H1 (cell line): ENCODE measurements at regions not wholly inside any gene's neighbourhood (a gene's known extent, or its start where the extent isn't known, plus 50 kb on each side); places are given as distances from the start of the nearest gene placed in this dataset.

Experiments
- CTCF ChIA-PET: fragments of 300-600 bp; sonication (Branson Sonifier 250); formaldehyde crosslinking; loops from one replicate; lab custom pipeline; 2021; ENCODE audit not compliant: partially characterized antibody; lab: Charles Lee
- POLR2A ChIA-PET: fragments of 300-600 bp; sonication (Branson Sonifier 250); formaldehyde crosslinking; loops from one replicate; lab custom pipeline; 2021; ENCODE audit warnings: inconsistent platforms; ENCODE audit not compliant: partially characterized antibody; lab: Charles Lee
- DNase-seq, 2 experiments: peaks; one replicate each; pipeline versions ENCODE4 v3.0.0 to v3.0.0-alpha.2; 2010 to 2022; ENCODE audit warnings: low spot score in 2 of 2, low read depth in 1 of 2, mixed read lengths in 1 of 2
- FAIRE-seq: peaks from 2 replicates; lab custom pipeline; 2011; peaks lifted over from hg19 to GRCh38; lab: Jason Lieb, UNC
- H2AFZ ChIP-seq: 2 replicates; pipeline ENCODE4 v1.8.1; 2012; ENCODE audit warnings: low read length, inconsistent platforms
- H2AK5ac ChIP-seq: 2 replicates; pipeline ENCODE4 v1.6.1; 2013; ENCODE audit warnings: low read depth, low read length
- H2BK120ac ChIP-seq: replicated peaks from 2 replicates; pipeline ENCODE3; 2013; ENCODE audit warnings: low read depth, low read length, inconsistent platforms
- H2BK12ac ChIP-seq: 2 replicates; pipeline ENCODE4 v1.6.1; 2013; ENCODE audit warnings: low read depth, low read length
- H2BK15ac ChIP-seq: 2 replicates; pipeline ENCODE4 v1.6.1; 2013; ENCODE audit warnings: low read length
- H2BK20ac ChIP-seq: 2 replicates; pipeline ENCODE4 v1.6.1; 2013; ENCODE audit warnings: low read length
- H2BK5ac ChIP-seq: 2 replicates; pipeline ENCODE4 v1.6.1; 2013; ENCODE audit warnings: low read depth, low read length
- H3K14ac ChIP-seq: 2 replicates; pipeline ENCODE4 v1.6.1; 2013; ENCODE audit warnings: inconsistent platforms; ENCODE audit not compliant: insufficient read length
- H3K18ac ChIP-seq: 2 replicates; pipeline ENCODE4 v1.6.1; 2013; ENCODE audit warnings: low read length; ENCODE audit errors: extremely low read depth
- H3K23ac ChIP-seq: 2 replicates; pipeline ENCODE4 v1.6.1; 2013; ENCODE audit warnings: inconsistent platforms; ENCODE audit not compliant: insufficient read length
- H3K23me2 ChIP-seq: 2 replicates; pipeline ENCODE4 v1.6.1; 2013; ENCODE audit warnings: low read depth, low read length
- H3K27ac ChIP-seq: 2 replicates; pipeline ENCODE4 v1.6.1; 2011; ENCODE audit warnings: low read depth, low read length, inconsistent platforms
- H3K27me3 ChIP-seq, 4 experiments: replicated peaks in 1 of 4; 1 replicate in 1 of 4; 2 replicates in 3 of 4; pipeline versions ENCODE4 v1.6.1 to v1.8.1; 2011 to 2013; ENCODE audit warnings: low read length in 3 of 4, mild to moderate bottlenecking in 3 of 4, inconsistent platforms in 2 of 4, mixed read lengths in 2 of 4, moderate library complexity in 1 of 4; ENCODE audit not compliant: control insufficient read depth in 3 of 4, insufficient read depth in 3 of 4; ENCODE audit errors: extremely low read depth in 1 of 4
- H3K36me3 ChIP-seq, 4 experiments: 2 replicates each; pipeline versions ENCODE4 v1.6.1 to v1.8.1; 2011 to 2013; ENCODE audit warnings: mild to moderate bottlenecking in 4 of 4, low read length in 3 of 4, moderate library complexity in 2 of 4, control low read depth in 1 of 4, inconsistent platforms in 1 of 4; ENCODE audit not compliant: insufficient read depth in 4 of 4, control insufficient read depth in 2 of 4
- H3K4ac ChIP-seq: replicated peaks from 2 replicates; pipeline ENCODE3; 2013; ENCODE audit warnings: low read length, low read depth, mixed read lengths, inconsistent platforms; ENCODE audit not compliant: insufficient read length
- H3K4me1 ChIP-seq, 4 experiments: replicated peaks in 1 of 4; 1 replicate in 1 of 4; 2 replicates in 3 of 4; pipeline versions ENCODE4 v1.6.1 to v1.8.1; 2011 to 2013; ENCODE audit warnings: low read length in 3 of 4, inconsistent platforms in 2 of 4, mixed read lengths in 1 of 4; ENCODE audit not compliant: insufficient read depth in 4 of 4, control insufficient read depth in 3 of 4
- H3K4me2 ChIP-seq, 2 experiments: 2 replicates each; pipeline versions ENCODE4 v1.6.1 to v1.8.1; 2011 to 2013; ENCODE audit warnings: low read depth in 2 of 2, low read length in 2 of 2, control low read depth in 1 of 2, inconsistent platforms in 1 of 2, mild to moderate bottlenecking in 1 of 2; ENCODE audit not compliant: insufficient read depth in 1 of 2
- H3K4me3 ChIP-seq, 4 experiments: fragments of 200-600, 300-600 bp in 1 of 4; sonication (generic), shearing (Covaris generic), sonication (Bioruptor Twin) in 1 of 4; 2 replicates each; pipeline versions ENCODE4 v1.5.1 to v1.8.1; 2011 to 2016; ENCODE audit warnings: low read length in 4 of 4, low read depth in 3 of 4, control low read depth in 2 of 4, inconsistent platforms in 2 of 4, mild to moderate bottlenecking in 2 of 4, mixed read lengths in 1 of 4, moderate library complexity in 1 of 4; ENCODE audit not compliant: insufficient read depth in 2 of 4; ENCODE audit errors: extremely low read depth in 1 of 4
- H3K56ac ChIP-seq: replicated peaks from 2 replicates; pipeline ENCODE3; 2013; ENCODE audit warnings: low read depth, mild to moderate bottlenecking, mixed read lengths, low read length, inconsistent platforms; ENCODE audit not compliant: insufficient read length
- H3K79me1 ChIP-seq: 2 replicates; pipeline ENCODE4 v1.6.1; 2013; ENCODE audit warnings: low read depth, low read length, control low read depth
- H3K79me2 ChIP-seq, 2 experiments: 2 replicates each; pipeline versions ENCODE4 v1.6.1 to v1.8.1; 2012 to 2013; ENCODE audit warnings: low read length in 2 of 2, mild to moderate bottlenecking in 2 of 2, inconsistent platforms in 1 of 2; ENCODE audit not compliant: insufficient read depth in 2 of 2, control insufficient read depth in 1 of 2
- H3K9ac ChIP-seq, 4 experiments: replicated peaks in 1 of 4; 1 replicate in 1 of 4; 2 replicates in 3 of 4; pipeline versions ENCODE4 v1.6.1 to v1.8.1; 2011 to 2013; ENCODE audit warnings: low read depth in 3 of 4, low read length in 3 of 4, control low read depth in 2 of 4, mild to moderate bottlenecking in 2 of 4, moderate library complexity in 2 of 4, inconsistent platforms in 1 of 4; ENCODE audit errors: extremely low read depth in 1 of 4
- H3K9me3 ChIP-seq, 2 experiments: 2 replicates each; pipeline versions ENCODE4 v1.6.1 to v1.8.1; 2012 to 2013; ENCODE audit warnings: mild to moderate bottlenecking in 2 of 2, moderate library complexity in 2 of 2, control low read depth in 1 of 2, inconsistent platforms in 1 of 2, low read depth in 1 of 2, low read length in 1 of 2, mixed read lengths in 1 of 2; ENCODE audit not compliant: insufficient read depth in 2 of 2
- H4K20me1 ChIP-seq, 2 experiments: replicated peaks in 1 of 2; 2 replicates each; pipeline versions ENCODE3 to v1.8.1; 2011 to 2013; ENCODE audit warnings: inconsistent platforms in 2 of 2, low read length in 2 of 2, mild to moderate bottlenecking in 1 of 2; ENCODE audit not compliant: insufficient read depth in 2 of 2, control insufficient read depth in 1 of 2
- H4K5ac ChIP-seq: 2 replicates; pipeline ENCODE4 v1.6.1; 2013; ENCODE audit warnings: low read length, low read depth, mixed read lengths, inconsistent platforms; ENCODE audit not compliant: insufficient read length
- H4K8ac ChIP-seq: 2 replicates; pipeline ENCODE4 v1.8.0; 2013; ENCODE audit warnings: mild to moderate bottlenecking, moderate library complexity, low read length, inconsistent platforms; ENCODE audit not compliant: insufficient read depth; ENCODE audit errors: extremely low read depth
- H4K91ac ChIP-seq: replicated peaks from 2 replicates; pipeline ENCODE3; 2013; ENCODE audit warnings: low read length, mixed read lengths, inconsistent platforms; ENCODE audit not compliant: insufficient read length
- BCL11A ChIP-seq, 2 experiments: IDR thresholded peaks; one replicate each; pipeline ENCODE4 v1.6.1; 2011; ENCODE audit warnings: low read depth in 2 of 2, low read length in 2 of 2, mild to moderate bottlenecking in 2 of 2
- CEBPB ChIP-seq: IDR thresholded peaks from 2 replicates; pipeline ENCODE4 v1.6.1; 2012; ENCODE audit warnings: low read depth, low read length
- CHD2 ChIP-seq: IDR thresholded peaks from 2 replicates; pipeline ENCODE4 v1.6.1; 2012; ENCODE audit warnings: low read length, improper control_type of control experiment
- CTCF ChIP-seq, 3 experiments: IDR thresholded peaks; 1 replicate in 2 of 3; 2 replicates in 1 of 3; pipeline versions ENCODE4 v1.5.1 to v1.6.1; 2011; ENCODE audit warnings: low read length in 3 of 3, mild to moderate bottlenecking in 3 of 3, inconsistent platforms in 2 of 3, low read depth in 1 of 3, moderate library complexity in 1 of 3; ENCODE audit not compliant: insufficient read depth in 1 of 3; ENCODE audit errors: control extremely low read depth in 1 of 3
- HDAC6 ChIP-seq: IDR thresholded peaks from one replicate; pipeline ENCODE4 v1.7.1; 2012; ENCODE audit warnings: low read depth, mild to moderate bottlenecking, inconsistent platforms, low read length, moderate library complexity
- KDM4A ChIP-seq: IDR thresholded peaks from one replicate; pipeline ENCODE4 v1.7.1; 2012; ENCODE audit warnings: low read depth, mild to moderate bottlenecking, moderate library complexity, low read length, inconsistent platforms; ENCODE audit not compliant: severe bottlenecking
- KDM5A ChIP-seq: fragments of 200-600 bp; IDR thresholded peaks from 2 replicates; pipeline ENCODE4 v1.7.1; 2012; ENCODE audit warnings: mild to moderate bottlenecking, low read length, inconsistent platforms, mixed read lengths
- PHF8 ChIP-seq: fragments of 200-600 bp; sonication (generic); conservative IDR thresholded peaks from 2 replicates; pipeline ENCODE4 v1.7.1; 2012; ENCODE audit warnings: low read depth, mild to moderate bottlenecking, inconsistent platforms, low read length, moderate library complexity
- SIN3A ChIP-seq, 2 experiments: IDR thresholded peaks in 1 of 2; conservative IDR thresholded peaks in 1 of 2; 2 replicates each; pipeline ENCODE4 v1.6.1; 2011 to 2012; ENCODE audit warnings: low read length in 2 of 2, improper control_type of control experiment in 1 of 2, low read depth in 1 of 2, mild to moderate bottlenecking in 1 of 2
- SIRT6 ChIP-seq: IDR thresholded peaks from one replicate; pipeline ENCODE4 v1.7.1; 2012; ENCODE audit warnings: low read length, inconsistent platforms
- SP4 ChIP-seq: IDR thresholded peaks from 2 replicates; pipeline ENCODE4 v1.6.1; 2012; ENCODE audit warnings: low read length, inconsistent platforms
- WGBS, 2 experiments: shearing (Covaris generic) in 1 of 2; methylation state at CpG; one replicate each; pipeline versions ENCODE4 v1.1.6 to v1.1.7; 2013 to 2015; ENCODE audit warnings: low lambda C conversion rate in 2 of 2, mixed read lengths in 2 of 2, inconsistent platforms in 1 of 2, low coverage in 1 of 2, missing lambda C conversion rate in 1 of 2; ENCODE audit not compliant: insufficient replicate concordance in 2 of 2, insufficient coverage in 1 of 2, insufficient read length in 1 of 2; ENCODE audit errors: extremely low coverage in 1 of 2, missing lambda C conversion rate in 1 of 2; 5-methylcytosine and 5-hydroxymethylcytosine counted together
- TF ChIP-seq, protein P1 (sequence below): IDR thresholded peaks from 2 replicates; pipeline ENCODE4 v1.6.1; 2012; ENCODE audit warnings: inconsistent platforms

DNA sequence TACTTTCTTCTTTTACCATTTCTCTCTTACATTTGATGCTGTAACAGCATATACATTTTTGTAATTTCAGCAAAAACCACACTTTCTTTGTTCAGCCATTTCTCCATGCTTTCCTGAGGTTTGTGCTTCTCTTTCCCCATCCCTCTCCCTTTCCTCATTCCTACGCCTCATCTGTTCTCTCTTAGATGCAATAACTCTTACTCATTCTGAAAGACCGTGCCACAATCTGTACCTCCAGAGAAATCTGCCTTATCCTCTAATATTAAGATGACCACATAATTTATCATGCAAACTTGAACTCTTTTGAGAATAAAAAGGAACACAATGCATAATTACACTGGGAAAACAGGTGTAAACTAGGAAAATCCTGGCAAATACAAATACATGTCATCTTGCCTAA is 588.9 kb downstream of the JRKL start:
- H3K27ac ChIP-seq, result no peak overlapping the region
- H4K5ac ChIP-seq, result no peak overlapping the region
- no peak overlapping the region for H2BK15ac ChIP-seq
- H3K23ac ChIP-seq, result no peak overlapping the region
- no peaks in the 10 kb centered on the region for H3K4me1 ChIP-seq
- H3K9me3 ChIP-seq, result no peaks in the 10 kb centered on the region
- POLR2A ChIA-PET, result no interaction called here
- FAIRE-seq (no peak), DNase-seq (no peak)
- no peak overlapping the region for H3K18ac ChIP-seq
- H2AFZ ChIP-seq, result no peak overlapping the region
- H2BK5ac ChIP-seq, result no peak overlapping the region
- 50% methylated on average over 2 of the region's 2 CpGs; no CpG with 5 or more reads in 1 of the 2 experiments for WGBS, 2 experiments
- no peak overlapping the region for H2BK120ac ChIP-seq
- no peaks in the 10 kb centered on the region for H3K79me1 ChIP-seq
- H3K4ac ChIP-seq, result no peak overlapping the region
- no peak overlapping the region for H3K4me2 ChIP-seq
- no peak overlapping the region for H3K4me3 ChIP-seq
- H3K27me3 ChIP-seq, result no peaks in the 10 kb centered on the region
- H4K20me1 ChIP-seq, result no peaks in the 10 kb centered on the region
- no peaks in the 10 kb centered on the region for H3K23me2 ChIP-seq
- no peak overlapping the region for H3K14ac ChIP-seq
- no peak overlapping the region for H3K9ac ChIP-seq
- H4K91ac ChIP-seq, result no peak overlapping the region
- no peaks in the 10 kb centered on the region for H3K79me2 ChIP-seq
- no peak overlapping the region for H2AK5ac ChIP-seq
- no peak overlapping the region for H3K56ac ChIP-seq
- no peaks in the 10 kb centered on the region for H3K36me3 ChIP-seq
- no peak overlapping the region for H2BK12ac ChIP-seq
- H2BK20ac ChIP-seq, result no peak overlapping the region
- no peak overlapping the region for H4K8ac ChIP-seq
- CTCF ChIA-PET, result interaction anchor here (0.8 kb wide), 1 partner anchor 9 kb away, joined by 3 read pairs; no protein-coding TSS in a partner anchor
- TF ChIP-seq CHD2 (no peak), HDAC6 (no peak), BCL11A (IDR thresholded peaks at IDR 0.05; ENCODE audit: low read depth in 2 of 2, low read length in 2 of 2) (no peak), SP4 (no peak), PHF8 (no peak), KDM4A (no peak), CEBPB (no peak), SIN3A (conservative IDR thresholded peaks at IDR 0.05 in 1 of 2, IDR thresholded peaks at IDR 0.05 in 1 of 2; ENCODE audit: low read depth in 1 of 2, low read length in 2 of 2) (no peak), KDM5A (no peak), CTCF (IDR thresholded peaks at IDR 0.05; ENCODE audit: control extremely low read depth in 1 of 3, insufficient read depth in 1 of 3, low read depth in 1 of 3, low read length in 3 of 3) (no peak), SIRT6 (no peak)
- TF ChIP-seq, protein P1, sequence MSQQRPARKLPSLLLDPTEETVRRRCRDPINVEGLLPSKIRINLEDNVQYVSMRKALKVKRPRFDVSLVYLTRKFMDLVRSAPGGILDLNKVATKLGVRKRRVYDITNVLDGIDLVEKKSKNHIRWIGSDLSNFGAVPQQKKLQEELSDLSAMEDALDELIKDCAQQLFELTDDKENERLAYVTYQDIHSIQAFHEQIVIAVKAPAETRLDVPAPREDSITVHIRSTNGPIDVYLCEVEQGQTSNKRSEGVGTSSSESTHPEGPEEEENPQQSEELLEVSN, result no peak
